PC-3 (cell line): ENCODE measurements at regions not wholly inside any gene's neighbourhood (a gene's known extent, or its start where the extent isn't known, plus 50 kb on each side); places are given as distances from the start of the nearest gene placed in this dataset.

ENCODE experiments used
- CTCF ChIP-seq: fragments of 300-600 bp; sonication (generic); conservative IDR thresholded peaks from 2 replicates; pipeline ENCODE4 v1.5.1; 2017; ENCODE audit warnings: antibody characterized with exemption, low read depth, mild to moderate bottlenecking, low read length
- EZH2 ChIP-seq: fragments of 300-600 bp; sonication (generic); IDR thresholded peaks from one replicate; pipeline ENCODE4 v1.6.1; 2017; ENCODE audit warnings: antibody characterized with exemption, mild to moderate bottlenecking, low read length; ENCODE audit not compliant: unreplicated experiment

- TF ChIP-seq CTCF (no peak), EZH2 (no peak)
Observed at GRCh38 chr9:75410405-75410804, 322.1 kb downstream of the OSTF1 start.
